Suprapubic skin (tissue), 3 donors: ENCODE measurements at regions not wholly inside any gene's neighbourhood (a gene's known extent, or its start where the extent isn't known, plus 50 kb on each side); places are given as distances from the start of the nearest gene placed in this dataset.

Experiments
- CTCF ChIP-seq, 2 donors: fragments of 200-600 bp in 1 of 2; fragments of 450-650 bp in 1 of 2; sonication (generic) in 1 of 2; IDR thresholded peaks; one replicate each; pipeline ENCODE4 v1.5.1; 2016 to 2019; ENCODE audit warnings: antibody characterized with exemption in 2 of 2, mild to moderate bottlenecking in 1 of 2, moderate library complexity in 1 of 2
- POLR2AphosphoS5 ChIP-seq, 3 donors: sonication (generic); formaldehyde crosslinking; IDR thresholded peaks; one replicate each; pipeline ENCODE4 v1.6.1; 2017; ENCODE audit warnings: antibody characterized with exemption in 3 of 3

- TF ChIP-seq CTCF (IDR thresholded peaks at IDR 0.05) (no peak), POLR2AphosphoS5 (IDR thresholded peaks at IDR 0.05) (no peak)
These were observed 1436.9 kb downstream of the UQCRFS1 start for GRCh38 chr19:27776020-27776419.
